RKO (cell line): ENCODE measurements at regions not wholly inside any gene's neighbourhood (a gene's known extent, or its start where the extent isn't known, plus 50 kb on each side); places are given as distances from the start of the nearest gene placed in this dataset.
"Not testable (repeated sequence)": the region's sequence is repeated elsewhere in the genome, so short reads cannot be mapped to it uniquely, and the experiment has no call there.

Experiments used
- DNase-seq: peaks from one replicate; pipeline ENCODE4 v3.0.0-alpha.2; 2016; ENCODE audit warnings: low spot score

GRCh38 chr21:19529031-19529430 is 1125.4 kb upstream of the TMPRSS15 start:
- no peak for DNase-seq

GRCh38 chr21:19535356-19535755 is 1131.8 kb upstream of the TMPRSS15 start:
- DNase-seq = no peak

- no peak for DNase-seq
These were observed 1133.5 kb upstream of the TMPRSS15 start for GRCh38 chr21:19537116-19537515.

- no peak for DNase-seq
These were observed 1136.7 kb upstream of the TMPRSS15 start for GRCh38 chr21:19540287-19540686.

GRCh38 chr21:19541602-19542001 is 1138.0 kb upstream of the TMPRSS15 start:
- DNase-seq = no peak

GRCh38 chr21:19544493-19544892 is 1140.9 kb upstream of the TMPRSS15 start:
- DNase-seq = not testable (repeated sequence)

GRCh38 chr21:19547951-19548840 is 1144.6 kb upstream of the TMPRSS15 start:
- DNase-seq = no peak

GRCh38 chr21:19553919-19554615 is 1150.5 kb upstream of the TMPRSS15 start:
- DNase-seq = no peak

- no peak for DNase-seq
These were observed 1153.5 kb upstream of the TMPRSS15 start for GRCh38 chr21:19557046-19557445.

- no peak for DNase-seq
These were observed 1153.9 kb upstream of the TMPRSS15 start for GRCh38 chr21:19557488-19557887.

- no peak for DNase-seq
These were observed 1162.0 kb upstream of the TMPRSS15 start for GRCh38 chr21:19565587-19565986.

- DNase-seq = no peak
These were observed 1163.4 kb upstream of the TMPRSS15 start for GRCh38 chr21:19566975-19567374.

- no peak for DNase-seq
These were observed 1173.8 kb upstream of the TMPRSS15 start for GRCh38 chr21:19577381-19577780.

- DNase-seq = no peak
These were observed 1186.5 kb upstream of the TMPRSS15 start for GRCh38 chr21:19590044-19590443.

GRCh38 chr21:19603011-19603593 is 1199.5 kb upstream of the TMPRSS15 start:
- DNase-seq = no peak

- no peak for DNase-seq
These were observed 1204.6 kb upstream of the TMPRSS15 start for GRCh38 chr21:19608101-19608621.

- DNase-seq = no peak
These were observed 1206.0 kb upstream of the TMPRSS15 start for GRCh38 chr21:19609611-19610010.

- DNase-seq = no peak
These were observed 1218.4 kb upstream of the TMPRSS15 start for GRCh38 chr21:19621837-19622496.

- no peak for DNase-seq
These were observed 1237.4 kb upstream of the TMPRSS15 start for GRCh38 chr21:19640964-19641363.

GRCh38 chr21:19648391-19648790 is 1244.8 kb upstream of the TMPRSS15 start:
- no peak for DNase-seq

- no peak for DNase-seq
These were observed 1279.9 kb upstream of the TMPRSS15 start for GRCh38 chr21:19683492-19683891.

- no peak for DNase-seq
These were observed 1280.7 kb upstream of the TMPRSS15 start for GRCh38 chr21:19684328-19684727.
